HG03432 (cell line): ENCODE measurements at regions not wholly inside any gene's neighbourhood (a gene's known extent, or its start where the extent isn't known, plus 50 kb on each side); places are given as distances from the start of the nearest gene placed in this dataset.
"Not testable (repeated sequence)": the region's sequence is repeated elsewhere in the genome, so short reads cannot be mapped to it uniquely, and the experiment has no call there.

Source experiments
- ATAC-seq: cut with Tn5 transposase; IDR thresholded peaks from one replicate; pipeline ENCODE4 v1.9.1; 2021; ENCODE audit warnings: mild to moderate bottlenecking, moderate library complexity; ENCODE audit not compliant: unreplicated experiment

- ATAC-seq = no peak
Observed at GRCh38 chr20:11162026-11162775, 488.4 kb upstream of the JAG1 start.

GRCh38 chr20:11165789-11166188, 492.0 kb upstream of the JAG1 start:
- ATAC-seq = no peak

DNA sequence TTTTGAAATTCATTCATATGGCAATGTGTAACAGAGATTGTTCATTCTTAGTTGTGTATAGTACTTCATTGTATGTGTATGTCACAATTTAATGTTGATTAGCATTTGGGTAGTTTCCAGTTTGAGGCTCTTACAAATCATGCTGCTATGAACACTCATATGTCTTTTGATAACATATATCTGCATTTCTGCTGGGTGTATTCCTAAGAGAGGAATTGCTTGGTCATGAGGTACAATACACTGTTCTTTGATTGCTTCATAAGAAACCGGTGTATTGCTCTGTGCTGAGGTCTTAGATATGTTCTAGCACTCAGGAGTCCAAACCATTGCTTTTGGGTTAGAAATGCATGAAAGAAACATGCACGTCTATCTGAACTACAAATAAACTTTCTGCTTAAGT, 492.9 kb upstream of the JAG1 start:
- ATAC-seq = no peak

DNA sequence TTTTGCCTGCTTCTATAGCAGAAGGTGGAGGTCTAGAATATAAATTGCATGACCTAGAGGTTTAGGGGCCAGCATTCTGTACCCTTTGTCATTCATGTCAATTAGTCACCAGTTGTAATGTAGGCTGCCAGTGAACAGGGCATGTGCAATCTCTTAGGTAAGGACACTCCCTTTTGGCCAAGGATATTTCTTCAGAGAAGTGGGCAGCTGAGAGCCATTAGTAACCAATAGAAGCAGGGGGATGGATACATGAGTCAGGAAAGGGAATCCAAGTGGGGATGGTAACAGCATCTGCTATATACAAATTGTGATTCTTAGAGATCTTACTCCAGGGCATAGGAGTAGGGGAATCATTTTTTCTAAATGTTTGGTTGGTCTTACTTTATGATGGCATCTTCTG, 494.2 kb upstream of the JAG1 start:
- no peak for ATAC-seq

DNA sequence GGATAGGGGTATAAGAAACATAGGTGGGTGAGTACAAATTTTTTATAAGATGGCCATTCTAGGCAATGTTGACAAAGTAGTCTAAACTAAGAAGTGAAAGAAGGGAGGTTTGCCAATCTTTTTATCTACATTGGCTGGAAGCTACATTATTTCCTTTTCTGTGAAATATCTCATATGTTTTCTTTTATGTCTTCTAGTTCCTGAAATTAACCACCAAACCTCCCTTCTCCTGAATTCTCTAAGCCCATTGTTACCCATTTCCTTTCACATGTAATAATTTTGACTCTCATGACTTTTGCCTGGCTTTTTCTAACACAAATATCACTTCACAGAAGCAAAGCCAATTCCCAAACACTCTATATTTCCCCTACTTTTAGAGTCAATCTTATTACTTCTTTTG, 496.2 kb upstream of the JAG1 start:
- ATAC-seq = no peak

DNA sequence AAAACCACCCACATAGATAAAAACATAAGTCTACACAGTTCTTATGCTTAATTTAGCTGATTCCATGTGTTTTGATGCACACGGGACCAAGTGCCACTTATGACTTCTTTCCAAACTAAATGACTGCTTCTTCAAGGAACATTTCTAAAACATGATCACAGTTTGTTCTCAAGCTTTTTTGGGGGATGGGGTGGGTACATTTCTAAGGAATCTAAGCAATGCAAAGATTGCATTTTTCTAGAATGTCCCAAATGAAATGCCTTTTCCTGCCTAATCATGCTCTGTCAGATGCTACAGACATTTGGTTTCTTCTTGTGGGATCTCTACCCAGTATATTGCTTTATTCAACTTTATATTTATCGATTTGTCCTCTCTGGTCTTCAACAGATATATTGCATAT, 496.8 kb upstream of the JAG1 start:
- ATAC-seq = no peak

- no peak for ATAC-seq
Observed at GRCh38 chr20:11172881-11173280, 499.1 kb upstream of the JAG1 start.

DNA sequence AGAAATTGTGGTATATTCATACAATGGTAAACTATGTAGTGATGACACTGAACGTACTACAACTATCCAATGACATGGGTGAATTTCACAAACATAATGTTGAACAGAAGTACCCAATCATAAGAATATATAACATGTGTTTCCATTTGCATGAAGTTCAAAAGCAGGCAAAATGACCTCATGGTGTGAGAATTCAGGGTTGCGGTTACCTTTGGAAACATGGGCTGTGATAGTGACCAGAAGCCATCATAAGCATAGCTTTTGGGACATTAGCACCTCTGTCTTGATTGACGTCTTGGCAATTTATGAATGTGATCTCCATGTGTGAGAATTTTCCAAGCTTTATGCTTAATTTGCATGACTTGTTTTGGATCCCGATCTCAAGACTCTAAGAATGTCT, 500.1 kb upstream of the JAG1 start:
- ATAC-seq = no peak

DNA sequence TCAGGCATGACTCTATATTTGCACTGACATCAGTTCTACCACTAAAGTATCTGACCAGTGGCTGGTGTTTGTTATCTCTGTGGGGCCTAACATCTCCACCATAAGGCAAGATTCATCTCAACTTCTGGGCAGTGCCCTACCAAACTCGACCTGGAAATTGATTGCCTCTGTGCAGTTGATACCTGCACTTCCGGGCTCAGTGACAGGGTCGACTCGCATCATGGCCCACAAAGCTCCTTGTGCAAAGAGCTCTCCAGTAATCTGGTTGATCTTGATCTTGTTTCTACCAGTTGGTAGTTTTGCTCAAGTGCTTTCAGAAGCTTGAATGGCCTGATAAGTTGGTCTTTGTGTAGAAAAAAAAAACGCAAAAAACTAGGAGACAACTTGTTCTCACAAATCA, 501.1 kb upstream of the JAG1 start:
- ATAC-seq = no peak

- no peak for ATAC-seq
Observed at GRCh38 chr20:11176431-11176830, 502.6 kb upstream of the JAG1 start.

DNA sequence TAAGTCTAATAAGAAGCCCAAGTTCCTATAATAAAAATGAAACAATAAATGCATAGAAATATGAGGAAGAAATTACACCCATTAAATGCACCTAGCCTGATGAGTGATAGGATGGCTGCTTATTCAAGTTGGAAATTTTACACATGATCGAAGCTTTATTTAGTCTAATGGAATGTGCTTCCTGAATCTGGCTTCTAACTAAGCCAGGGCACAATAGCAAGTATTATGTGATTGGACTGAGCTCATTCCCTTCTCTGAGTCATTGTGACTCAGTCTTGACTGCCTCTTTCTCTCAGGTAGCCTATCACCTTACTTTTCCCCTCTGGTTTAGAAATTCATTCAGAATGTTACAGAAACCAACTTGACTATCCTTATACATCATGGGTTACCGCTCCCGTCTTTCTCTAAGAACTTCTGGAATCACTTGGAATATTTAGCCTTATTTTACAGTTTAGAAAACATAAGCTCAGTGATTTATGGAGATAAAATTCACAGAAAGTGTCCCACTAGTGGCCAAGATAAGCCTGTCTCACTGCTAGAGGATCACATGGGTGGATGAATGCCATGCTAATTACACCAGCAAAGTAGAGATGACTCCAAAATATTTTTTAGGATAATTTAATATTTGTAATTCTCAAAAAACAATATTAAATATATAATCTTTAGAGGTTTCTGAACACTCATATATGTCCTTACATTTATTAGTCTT, 505.3 kb upstream of the JAG1 start:
- no peak for ATAC-seq

- ATAC-seq = no peak
Observed at GRCh38 chr20:11180186-11180585, 506.4 kb upstream of the JAG1 start.

DNA sequence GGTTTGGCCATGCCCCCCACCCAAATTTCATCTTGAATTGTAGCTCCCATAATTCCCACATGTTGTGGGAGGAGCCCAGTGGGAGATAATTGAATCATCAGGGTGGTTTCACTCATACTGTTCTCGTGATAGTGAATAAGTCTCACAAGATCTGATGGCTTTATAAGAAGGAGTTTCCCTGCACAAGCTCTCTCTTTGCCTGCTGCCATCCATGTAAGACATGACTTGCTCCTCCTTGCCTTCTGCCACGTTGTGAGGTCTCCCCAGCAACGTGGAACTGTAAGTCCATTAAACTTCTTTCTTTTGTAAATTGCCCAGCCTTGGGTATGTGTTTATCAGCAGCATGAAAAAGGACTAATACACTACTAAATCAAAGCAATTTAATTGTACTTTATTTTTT, 507.3 kb upstream of the JAG1 start:
- ATAC-seq = not testable (repeated sequence)

DNA sequence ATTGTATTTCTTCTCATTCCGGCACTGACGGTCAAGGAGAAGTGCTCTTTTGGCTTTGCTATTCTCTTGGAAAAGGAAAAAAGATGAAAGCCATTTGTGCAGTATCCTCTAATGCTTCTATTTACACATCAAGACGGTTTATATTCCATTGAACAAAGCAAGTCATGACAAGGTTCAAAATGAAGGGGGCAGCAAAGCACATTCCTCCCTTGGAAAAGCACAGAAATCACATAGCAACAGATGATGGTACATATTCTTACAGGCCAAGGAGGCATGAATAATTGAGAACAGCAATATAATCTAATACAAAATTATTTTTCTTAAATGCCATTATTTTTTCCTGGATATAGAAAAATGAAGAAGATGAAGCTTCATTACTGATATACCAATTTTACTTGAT, 508.2 kb upstream of the JAG1 start:
- no peak for ATAC-seq

GRCh38 chr20:11182720-11183119, 508.9 kb upstream of the JAG1 start:
- no peak for ATAC-seq

DNA sequence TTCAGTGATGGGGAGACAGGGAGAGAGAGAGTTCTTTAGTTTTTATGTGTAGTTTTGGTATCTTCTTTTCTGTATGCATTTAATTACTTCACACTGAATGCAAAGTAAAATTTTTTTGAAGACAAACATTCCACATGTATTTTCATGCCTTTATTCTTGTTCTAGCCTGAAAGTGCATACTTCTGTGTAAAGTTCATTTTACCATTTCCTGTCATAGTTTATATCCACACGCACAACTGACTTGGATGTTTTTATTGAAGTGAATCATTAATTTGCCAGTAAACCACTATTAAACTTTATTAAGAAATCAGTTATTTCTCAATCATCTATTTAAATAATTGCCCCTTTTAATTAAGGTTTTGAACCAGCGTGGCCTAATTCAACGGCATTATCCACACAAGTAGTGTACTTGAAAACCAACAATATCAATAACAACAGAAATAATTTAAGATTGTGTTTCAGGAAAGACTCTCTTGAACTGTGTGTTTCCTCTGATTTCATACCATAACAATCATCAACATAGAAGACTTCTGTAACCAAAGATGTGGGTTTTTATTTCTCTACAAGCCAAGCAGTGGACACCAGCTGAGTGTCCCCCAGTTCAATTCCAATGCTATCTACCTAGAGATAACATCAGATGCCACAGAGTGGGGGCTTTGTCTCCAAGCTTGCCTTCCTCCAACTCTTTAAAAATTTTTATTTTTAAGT, 512.7 kb upstream of the JAG1 start:
- ATAC-seq = no peak

DNA sequence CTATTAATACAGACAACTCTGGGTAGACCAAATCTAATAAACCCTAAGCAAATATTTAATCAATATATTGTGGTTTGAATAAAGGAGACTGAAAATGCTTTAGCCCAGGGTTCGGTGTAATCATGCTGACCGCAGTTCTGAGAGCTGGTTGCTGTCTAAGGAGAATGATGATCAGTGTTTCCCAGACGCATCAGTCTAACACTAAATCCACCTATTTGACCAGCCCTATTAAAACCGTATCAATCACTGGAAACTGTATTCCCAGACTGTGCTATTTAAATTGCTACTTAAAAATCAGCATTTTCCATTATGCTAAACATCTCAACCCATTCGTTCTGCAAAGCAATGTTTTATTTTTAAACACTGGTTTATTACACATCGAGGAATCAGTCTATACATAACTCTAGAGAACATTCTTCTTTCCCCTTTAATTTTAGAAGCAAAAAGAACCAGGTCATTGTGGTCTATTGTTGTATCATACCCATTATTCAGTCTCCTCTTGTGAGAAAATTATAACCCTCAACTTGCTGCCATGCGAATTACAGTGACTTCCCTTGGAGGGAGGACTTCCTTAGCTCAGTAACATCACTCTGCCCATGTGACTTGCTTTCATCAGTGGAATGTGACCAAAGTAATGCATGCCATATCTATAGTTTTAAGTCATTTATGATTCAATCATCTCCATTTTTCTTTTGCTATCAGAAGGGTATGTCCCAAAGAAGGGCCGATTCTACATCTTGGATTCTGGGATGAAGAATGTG, 515.2 kb upstream of the JAG1 start:
- no peak for ATAC-seq

GRCh38 chr20:11190741-11191140, 516.9 kb upstream of the JAG1 start:
- no peak for ATAC-seq

DNA sequence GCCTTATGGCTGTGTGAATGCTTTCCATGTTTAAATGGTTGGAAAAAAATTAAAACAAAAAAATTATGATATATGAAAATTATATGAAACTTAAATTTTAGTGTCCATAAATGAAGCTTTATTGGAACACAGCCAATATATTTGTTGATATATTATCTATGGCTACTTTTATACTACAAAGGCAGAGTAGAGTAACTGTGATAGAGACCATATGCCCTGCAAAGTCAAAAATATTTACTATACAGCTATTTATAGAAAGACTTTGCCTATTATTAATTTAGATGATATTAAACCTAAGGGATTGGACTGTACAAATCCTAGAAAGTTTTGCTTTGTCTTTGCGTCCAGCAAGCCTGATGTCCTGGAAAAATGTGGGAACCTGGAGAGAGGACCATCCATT, 518.3 kb upstream of the JAG1 start:
- no peak for ATAC-seq

DNA sequence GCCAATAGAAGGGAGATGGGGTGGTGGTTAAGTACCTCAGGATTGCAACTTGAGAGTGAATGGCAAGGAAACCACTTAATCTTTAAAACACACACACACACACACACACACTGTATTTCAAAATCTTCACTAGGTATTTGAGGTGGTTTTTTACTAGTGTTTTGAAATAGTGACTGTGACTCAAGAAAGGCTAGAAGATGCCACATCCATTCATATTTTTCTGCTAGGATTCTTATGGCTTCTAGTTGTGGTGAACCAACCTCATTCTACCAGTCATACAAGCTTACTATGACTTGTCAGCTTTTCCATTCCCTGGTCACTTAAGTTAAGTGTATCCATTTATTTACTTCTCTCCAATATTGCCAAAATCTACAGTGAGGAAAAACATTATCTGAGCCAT, 519.4 kb upstream of the JAG1 start:
- ATAC-seq = no peak

GRCh38 chr20:11195169-11195568, 521.4 kb upstream of the JAG1 start:
- no peak for ATAC-seq
